UCSD-AML1 (cell line): ENCODE measurements at regions not wholly inside any gene's neighbourhood (a gene's known extent, or its start where the extent isn't known, plus 50 kb on each side); places are given as distances from the start of the nearest gene placed in this dataset.

Experiments used
- DNase-seq: peaks from one replicate; lab custom pipeline; 2025; ENCODE audit not compliant: unreplicated experiment; lab: John Stamatoyannopoulos, UW

- no peak for DNase-seq
Observed at GRCh38 chr16:79449067-79449769, 151.3 kb downstream of the MAF start.

- DNase-seq, result no peak
Observed at GRCh38 chr16:79444572-79444971, 156.0 kb downstream of the MAF start.

- no peak for DNase-seq
Observed at GRCh38 chr16:79439901-79440300, 160.6 kb downstream of the MAF start.

- no peak for DNase-seq
Observed at GRCh38 chr16:79437764-79438751, 162.5 kb downstream of the MAF start.

- DNase-seq, result no peak
Observed at GRCh38 chr16:79436885-79437284, 163.7 kb downstream of the MAF start.

- no peak for DNase-seq
Observed at GRCh38 chr16:79434771-79435170, 165.8 kb downstream of the MAF start.

- no peak for DNase-seq
Observed at GRCh38 chr16:79434092-79434491, 166.4 kb downstream of the MAF start.

- no peak for DNase-seq
Observed at GRCh38 chr16:79431923-79432322, 168.6 kb downstream of the MAF start.

- no peak for DNase-seq
Observed at GRCh38 chr16:79430191-79430678, 170.3 kb downstream of the MAF start.

GRCh38 chr16:79429381-79430190 lies 171.0 kb downstream of the MAF start:
- DNase-seq, result no peak

GRCh38 chr16:79426663-79427062 lies 173.9 kb downstream of the MAF start:
- no peak for DNase-seq

- DNase-seq, result no peak
Observed at GRCh38 chr16:79422064-79422463, 178.5 kb downstream of the MAF start.

- DNase-seq, result no peak
Observed at GRCh38 chr16:79421126-79421525, 179.4 kb downstream of the MAF start.

GRCh38 chr16:79420493-79420892 lies 180.0 kb downstream of the MAF start:
- DNase-seq, result no peak

- no peak for DNase-seq
Observed at GRCh38 chr16:79419148-79419547, 181.4 kb downstream of the MAF start.

GRCh38 chr16:79417601-79418008 lies 182.9 kb downstream of the MAF start:
- no peak for DNase-seq

GRCh38 chr16:79415983-79416640 lies 184.4 kb downstream of the MAF start:
- no peak for DNase-seq

GRCh38 chr16:79412783-79413225 lies 187.7 kb downstream of the MAF start:
- no peak for DNase-seq

GRCh38 chr16:79411805-79412204 lies 188.7 kb downstream of the MAF start:
- no peak for DNase-seq

- no peak for DNase-seq
Observed at GRCh38 chr16:79411357-79411756, 189.2 kb downstream of the MAF start.

- no peak for DNase-seq
Observed at GRCh38 chr16:79409978-79410377, 190.6 kb downstream of the MAF start.
